Trophoblast cell (in vitro differentiated cells and primary cell): ENCODE measurements at regions not wholly inside any gene's neighbourhood (a gene's known extent, or its start where the extent isn't known, plus 50 kb on each side); places are given as distances from the start of the nearest gene placed in this dataset.

Experiments used
- DNase-seq, 2 donors: peaks; one replicate each; pipeline ENCODE4 v3.0.0-alpha.2; 2016
- H2AFZ ChIP-seq: 2 replicates; pipeline ENCODE4 v1.6.1; 2013; ENCODE audit warnings: low read length, moderate library complexity, mild to moderate bottlenecking; ENCODE audit not compliant: insufficient read depth, poor library complexity
- H2AK5ac ChIP-seq: 2 replicates; pipeline ENCODE4 v1.6.1; 2013; ENCODE audit warnings: mild to moderate bottlenecking, low read length
- H2BK120ac ChIP-seq: 2 replicates; pipeline ENCODE4 v1.6.1; 2013; ENCODE audit warnings: low read length, mild to moderate bottlenecking, moderate library complexity; ENCODE audit not compliant: insufficient read depth, poor library complexity
- H2BK12ac ChIP-seq: 2 replicates; pipeline ENCODE4 v1.6.1; 2013; ENCODE audit warnings: mild to moderate bottlenecking, low read length, moderate library complexity
- H2BK5ac ChIP-seq: 2 replicates; pipeline ENCODE4 v1.6.1; 2013; ENCODE audit warnings: low read length, low read depth, moderate library complexity, mild to moderate bottlenecking; ENCODE audit not compliant: poor library complexity
- H3K14ac ChIP-seq: 2 replicates; pipeline ENCODE4 v1.6.1; 2013; ENCODE audit warnings: mild to moderate bottlenecking, low read length
- H3K18ac ChIP-seq: 2 replicates; pipeline ENCODE4 v1.6.1; 2013; ENCODE audit warnings: mild to moderate bottlenecking, low read length
- H3K23ac ChIP-seq: 2 replicates; pipeline ENCODE4 v1.6.1; 2013; ENCODE audit warnings: low read length
- H3K27ac ChIP-seq: 2 replicates; pipeline ENCODE4 v1.5.1; 2013; ENCODE audit warnings: low read depth, mild to moderate bottlenecking, inconsistent platforms, low read length, moderate library complexity
- H3K27me3 ChIP-seq: 2 replicates; pipeline ENCODE4 v1.6.1; 2013; ENCODE audit warnings: inconsistent platforms, mild to moderate bottlenecking, low read length, moderate library complexity; ENCODE audit not compliant: insufficient read depth
- H3K36me3 ChIP-seq, 2 experiments: 1 replicate in 1 of 2; 2 replicates in 1 of 2; pipeline ENCODE4 v1.6.1; 2013; ENCODE audit warnings: low read length in 2 of 2, mild to moderate bottlenecking in 2 of 2, moderate library complexity in 1 of 2; ENCODE audit not compliant: insufficient read depth in 2 of 2, control insufficient read depth in 1 of 2
- H3K4ac ChIP-seq: 2 replicates; pipeline ENCODE4 v1.6.1; 2013; ENCODE audit warnings: low read depth, mild to moderate bottlenecking, low read length, moderate library complexity
- H3K4me1 ChIP-seq, 2 experiments: 1 replicate in 1 of 2; 2 replicates in 1 of 2; pipeline ENCODE4 v1.6.1; 2013; ENCODE audit warnings: low read length in 2 of 2, mild to moderate bottlenecking in 2 of 2, moderate library complexity in 1 of 2; ENCODE audit not compliant: insufficient read depth in 2 of 2, control insufficient read depth in 1 of 2
- H3K4me2 ChIP-seq: 2 replicates; pipeline ENCODE4 v1.6.1; 2013; ENCODE audit warnings: inconsistent platforms, mild to moderate bottlenecking, low read length, moderate library complexity
- H3K4me3 ChIP-seq: 2 replicates; pipeline ENCODE4 v1.5.1; 2013; ENCODE audit warnings: mild to moderate bottlenecking, low read depth, low read length, inconsistent platforms
- H3K79me1 ChIP-seq: one replicate; pipeline ENCODE4 v1.6.1; 2013; ENCODE audit warnings: low read length
- H3K79me2 ChIP-seq: 2 replicates; pipeline ENCODE4 v1.6.1; 2013; ENCODE audit warnings: low read length, mild to moderate bottlenecking; ENCODE audit not compliant: control insufficient read depth, insufficient read depth, poor library complexity
- H3K9ac ChIP-seq: 2 replicates; pipeline ENCODE4 v1.6.1; 2013; ENCODE audit warnings: mild to moderate bottlenecking, low read length
- H3K9me3 ChIP-seq: 2 replicates; pipeline ENCODE4 v1.6.1; 2013; ENCODE audit warnings: low read depth, mild to moderate bottlenecking, control low read depth, inconsistent platforms, low read length; ENCODE audit not compliant: insufficient read depth
- H4K12ac ChIP-seq: 2 replicates; pipeline ENCODE4 v1.6.1; 2013; ENCODE audit warnings: low read depth, mild to moderate bottlenecking, low read length, moderate library complexity
- H4K8ac ChIP-seq: 2 replicates; pipeline ENCODE4 v1.6.1; 2013; ENCODE audit warnings: low read depth, mild to moderate bottlenecking, low read length, moderate library complexity
- H4K91ac ChIP-seq: one replicate; pipeline ENCODE4 v1.6.1; 2013; ENCODE audit warnings: low read depth, mild to moderate bottlenecking, low read length, moderate library complexity
- WGBS: extraction: QIAGEN DNeasy Blood & Tissue Kit; methylation state at CpG from one replicate; pipeline ENCODE4 v1.1.7; 2013; ENCODE audit warnings: missing lambda C conversion rate; ENCODE audit not compliant: insufficient read length, insufficient coverage; ENCODE audit errors: extremely low coverage; 5-methylcytosine and 5-hydroxymethylcytosine counted together

GRCh38 chr15:87481126-87481525, 775.4 kb downstream of the NTRK3 start:
- no peak overlapping the region for H4K8ac ChIP-seq
- H3K79me2 ChIP-seq, result no peaks in the 10 kb centered on the region
- peaks cover 0 to 3% of the 10 kb centered on the region in 2 experiments for H3K4me1 ChIP-seq
- no peak overlapping the region for H2BK5ac ChIP-seq
- H4K12ac ChIP-seq, result no peak overlapping the region
- no peak overlapping the region for H2BK120ac ChIP-seq
- no peak overlapping the region for H3K14ac ChIP-seq
- H3K9me3 ChIP-seq, result no peaks in the 10 kb centered on the region
- no peak overlapping the region for H3K27ac ChIP-seq
- no peak overlapping the region for H3K4ac ChIP-seq
- H3K27me3 ChIP-seq, result no peaks in the 10 kb centered on the region
- H3K23ac ChIP-seq, result no peak overlapping the region
- H3K18ac ChIP-seq, result no peak overlapping the region
- H3K79me1 ChIP-seq, result no peaks in the 10 kb centered on the region
- H2AK5ac ChIP-seq, result no peak overlapping the region
- no peak overlapping the region for H3K4me3 ChIP-seq
- H2BK12ac ChIP-seq, result no peak overlapping the region
- no peak for DNase-seq
- no peak overlapping the region for H2AFZ ChIP-seq
- H3K4me2 ChIP-seq, result no peak overlapping the region
- H3K9ac ChIP-seq, result no peak overlapping the region
- no peaks in the 10 kb centered on the region for H3K36me3 ChIP-seq
- no peak overlapping the region for H4K91ac ChIP-seq
- WGBS, result no CpG with 5 or more reads among the region's 3 CpGs

GRCh38 chr15:87478687-87479072, 777.9 kb downstream of the NTRK3 start:
- Histone ChIP-seq H2AFZ (no peak overlapping the region), H3K27ac (no peak overlapping the region), H3K9ac (no peak overlapping the region), H3K36me3 (no peaks in the 10 kb centered on the region), H3K4me3 (no peak overlapping the region), H3K4me2 (no peak overlapping the region), H4K91ac (no peak overlapping the region), H2BK120ac (no peak overlapping the region), H3K4ac (no peak overlapping the region), H3K9me3 (no peaks in the 10 kb centered on the region), H2BK5ac (no peak overlapping the region), H4K12ac (no peak overlapping the region), H2BK12ac (no peak overlapping the region), H3K23ac (no peak overlapping the region), H3K79me2 (no peaks in the 10 kb centered on the region), H3K4me1 (peaks cover 0 to 3% of the 10 kb centered on the region in 2 experiments), H2AK5ac (no peak overlapping the region), H4K8ac (no peak overlapping the region), H3K79me1 (no peaks in the 10 kb centered on the region), H3K14ac (no peak overlapping the region), H3K18ac (no peak overlapping the region), H3K27me3 (no peaks in the 10 kb centered on the region)
- no peak for DNase-seq
- WGBS, result no CpG with 5 or more reads among the region's 2 CpGs

DNA sequence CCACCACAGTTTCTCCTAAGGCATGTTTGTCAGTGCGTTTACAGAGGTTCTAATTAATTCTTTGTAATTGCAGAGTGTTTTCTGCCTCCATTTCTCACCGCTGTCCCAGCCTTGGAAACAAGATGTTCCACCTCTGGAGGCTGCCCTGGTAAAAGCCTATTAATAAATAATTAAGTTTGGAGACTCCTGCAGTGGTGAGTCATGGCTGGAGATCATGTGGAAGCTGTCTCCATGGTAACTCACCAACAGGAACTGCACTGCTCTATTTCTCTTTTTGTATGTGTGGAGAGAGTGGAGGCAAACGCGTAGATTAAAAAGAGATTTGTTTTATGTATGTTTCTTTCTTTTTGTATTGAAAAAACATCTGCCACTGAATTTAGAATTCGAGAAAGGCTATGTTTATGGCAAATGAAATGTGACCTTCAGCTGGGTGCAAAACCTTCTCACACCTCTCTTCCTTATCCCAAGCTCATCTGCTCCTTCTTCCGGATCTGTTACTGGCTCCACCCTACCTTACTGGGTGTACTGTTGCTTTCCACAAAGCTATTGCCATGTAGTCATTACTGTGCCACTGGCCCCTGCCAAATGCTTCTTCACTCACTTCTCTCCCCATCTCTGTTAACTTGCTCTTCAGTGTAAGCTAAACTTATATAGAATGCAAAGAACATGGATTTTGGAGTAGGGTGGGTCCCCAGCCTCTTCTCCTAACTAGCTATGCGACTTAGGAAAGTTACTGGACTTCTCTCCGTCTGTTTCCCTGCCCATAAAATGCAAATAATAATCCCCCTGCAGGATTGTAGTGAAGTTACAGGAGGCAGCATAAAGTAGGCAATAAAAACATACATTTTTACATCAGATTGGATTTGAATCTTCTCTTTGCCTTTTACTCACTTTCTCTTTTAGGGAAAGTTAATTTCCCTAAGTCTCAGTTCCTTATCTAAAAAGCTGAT, 778.5 kb downstream of the NTRK3 start:
- no peaks in the 10 kb centered on the region for H3K27me3 ChIP-seq
- no peak overlapping the region for H2BK12ac ChIP-seq
- H2AK5ac ChIP-seq, result no peak overlapping the region
- no peaks in the 10 kb centered on the region for H3K79me2 ChIP-seq
- no CpG with 5 or more reads among the region's 8 CpGs for WGBS
- no peak overlapping the region for H3K27ac ChIP-seq
- no peak overlapping the region for H4K8ac ChIP-seq
- no peaks in the 10 kb centered on the region for H3K9me3 ChIP-seq
- no peak overlapping the region for H3K14ac ChIP-seq
- H3K18ac ChIP-seq, result no peak overlapping the region
- H4K12ac ChIP-seq, result no peak overlapping the region
- H2BK5ac ChIP-seq, result no peak overlapping the region
- H2BK120ac ChIP-seq, result no peak overlapping the region
- H3K79me1 ChIP-seq, result no peaks in the 10 kb centered on the region
- no peak overlapping the region for H2AFZ ChIP-seq
- H3K36me3 ChIP-seq, result no peaks in the 10 kb centered on the region
- no peak overlapping the region for H3K23ac ChIP-seq
- H4K91ac ChIP-seq, result no peak overlapping the region
- H3K4me3 ChIP-seq, result no peak overlapping the region
- DNase-seq, result peak in 1 of 2 donors; percentile 19
- H3K4me1 ChIP-seq, result peaks cover 0 to 3% of the 10 kb centered on the region in 2 experiments
- no peak overlapping the region for H3K4me2 ChIP-seq
- H3K4ac ChIP-seq, result no peak overlapping the region
- no peak overlapping the region for H3K9ac ChIP-seq

GRCh38 chr15:87477026-87477425, 779.5 kb downstream of the NTRK3 start:
- Histone ChIP-seq H3K79me1 (no peaks in the 10 kb centered on the region), H3K4me3 (no peak overlapping the region), H4K12ac (no peak overlapping the region), H3K27ac (no peak overlapping the region), H2AFZ (no peak overlapping the region), H3K4ac (no peak overlapping the region), H3K9ac (no peak overlapping the region), H3K27me3 (no peaks in the 10 kb centered on the region), H2BK5ac (no peak overlapping the region), H3K4me2 (no peak overlapping the region), H2BK120ac (no peak overlapping the region), H3K9me3 (no peaks in the 10 kb centered on the region), H3K18ac (no peak overlapping the region), H3K79me2 (no peaks in the 10 kb centered on the region), H3K14ac (no peak overlapping the region), H2AK5ac (no peak overlapping the region), H2BK12ac (no peak overlapping the region), H4K8ac (no peak overlapping the region), H3K23ac (no peak overlapping the region), H3K36me3 (no peaks in the 10 kb centered on the region), H4K91ac (no peak overlapping the region), H3K4me1 (peaks cover 0 to 3% of the 10 kb centered on the region in 2 experiments)
- no peak for DNase-seq
- WGBS, result no CpG with 5 or more reads among the region's 1 CpG
